Duodenal mucosa (tissue), 2 donors: ENCODE measurements at regions not wholly inside any gene's neighbourhood (a gene's known extent, or its start where the extent isn't known, plus 50 kb on each side); places are given as distances from the start of the nearest gene placed in this dataset.

ENCODE experiments used
- H3K27ac ChIP-seq: one replicate; pipeline ENCODE4 v1.7.0; 2013; ENCODE audit warnings: low read depth, low read length
- H3K27me3 ChIP-seq, 2 donors: one replicate each; pipeline ENCODE4 v1.7.0; 2013; ENCODE audit warnings: low read length in 2 of 2, control low read depth in 1 of 2; ENCODE audit not compliant: insufficient read depth in 2 of 2, control insufficient read depth in 1 of 2
- H3K36me3 ChIP-seq, 2 donors: one replicate each; pipeline ENCODE4 v1.7.0; 2013; ENCODE audit warnings: low read length in 2 of 2, control low read depth in 1 of 2; ENCODE audit not compliant: insufficient read depth in 2 of 2, control insufficient read depth in 1 of 2
- H3K4me1 ChIP-seq, 2 donors: one replicate each; pipeline ENCODE4 v1.7.0; 2013; ENCODE audit warnings: low read length in 2 of 2, control low read depth in 1 of 2; ENCODE audit not compliant: insufficient read depth in 2 of 2, control insufficient read depth in 1 of 2
- H3K4me3 ChIP-seq, 2 donors: one replicate each; pipeline ENCODE4 v1.7.0; 2013; ENCODE audit warnings: low read length in 2 of 2, low read depth in 1 of 2
- H3K9ac ChIP-seq, 2 donors: one replicate each; pipeline ENCODE4 v1.7.0; 2013; ENCODE audit warnings: low read length in 2 of 2, low read depth in 1 of 2
- H3K9me3 ChIP-seq, 2 donors: one replicate each; pipeline ENCODE4 v1.7.0; 2013; ENCODE audit warnings: low read length in 2 of 2, control low read depth in 1 of 2; ENCODE audit not compliant: control insufficient read depth in 1 of 2

- H3K27me3 ChIP-seq, result peaks cover 0 to 3% of the 10 kb centered on the region in 2 donors
These were observed 83.0 kb upstream of the ATF3 start for GRCh38 chr1:212525479-212526110.

GRCh38 chr1:212526111-212526491 is 82.5 kb upstream of the ATF3 start:
- no peak overlapping the region for H3K9ac ChIP-seq
- peaks cover 0 to 3% of the 10 kb centered on the region in 2 donors for H3K27me3 ChIP-seq
- H3K27ac ChIP-seq, result no peak overlapping the region
- no peaks in the 10 kb centered on the region for H3K4me1 ChIP-seq
- no peaks in the 10 kb centered on the region for H3K36me3 ChIP-seq
- no peak overlapping the region for H3K4me3 ChIP-seq
- no peaks in the 10 kb centered on the region for H3K9me3 ChIP-seq

More at GRCh38 chr1:212525479-212526110, 83.0 kb upstream of the ATF3 start:
- Histone ChIP-seq H3K4me1 (peaks cover 0 to 1% of the 10 kb centered on the region in 2 donors), H3K4me3 (no peak overlapping the region), H3K36me3 (no peaks in the 10 kb centered on the region), H3K9ac (no peak overlapping the region), H3K9me3 (no peaks in the 10 kb centered on the region), H3K27ac (no peak overlapping the region)

GRCh38 chr1:212528501-212528900 is 80.1 kb upstream of the ATF3 start:
- Histone ChIP-seq H3K36me3 (no peaks in the 10 kb centered on the region), H3K27ac (no peak overlapping the region), H3K4me1 (no peaks in the 10 kb centered on the region), H3K9me3 (no peaks in the 10 kb centered on the region), H3K4me3 (no peak overlapping the region), H3K27me3 (peaks cover 0 to 3% of the 10 kb centered on the region in 2 donors), H3K9ac (no peak overlapping the region)

GRCh38 chr1:212529211-212529741 is 79.3 kb upstream of the ATF3 start:
- Histone ChIP-seq H3K9ac (no peak overlapping the region), H3K27ac (no peak overlapping the region), H3K4me1 (no peaks in the 10 kb centered on the region), H3K27me3 (peaks cover 0 to 3% of the 10 kb centered on the region in 2 donors), H3K4me3 (no peak overlapping the region), H3K9me3 (no peaks in the 10 kb centered on the region), H3K36me3 (no peaks in the 10 kb centered on the region)

- Histone ChIP-seq H3K9me3 (no peaks in the 10 kb centered on the region), H3K4me1 (no peaks in the 10 kb centered on the region), H3K27me3 (no peaks in the 10 kb centered on the region), H3K4me3 (no peak overlapping the region), H3K27ac (no peak overlapping the region), H3K36me3 (no peaks in the 10 kb centered on the region), H3K9ac (no peak overlapping the region)
These were observed 77.3 kb upstream of the ATF3 start for GRCh38 chr1:212531267-212531666.

GRCh38 chr1:212531796-212532195 is 76.8 kb upstream of the ATF3 start:
- Histone ChIP-seq H3K9ac (no peak overlapping the region), H3K36me3 (no peaks in the 10 kb centered on the region), H3K4me3 (no peak overlapping the region), H3K9me3 (no peaks in the 10 kb centered on the region), H3K27ac (no peak overlapping the region), H3K27me3 (no peaks in the 10 kb centered on the region), H3K4me1 (no peaks in the 10 kb centered on the region)

- Histone ChIP-seq H3K4me3 (no peak overlapping the region), H3K27ac (no peak overlapping the region), H3K9ac (no peak overlapping the region), H3K36me3 (no peaks in the 10 kb centered on the region), H3K9me3 (no peaks in the 10 kb centered on the region), H3K27me3 (no peaks in the 10 kb centered on the region), H3K4me1 (no peaks in the 10 kb centered on the region)
These were observed 76.0 kb upstream of the ATF3 start for GRCh38 chr1:212532469-212533147.

GRCh38 chr1:212533148-212533517 is 75.4 kb upstream of the ATF3 start:
- Histone ChIP-seq H3K4me3 (no peak overlapping the region), H3K9ac (no peak overlapping the region), H3K27me3 (no peaks in the 10 kb centered on the region), H3K27ac (no peak overlapping the region), H3K9me3 (no peaks in the 10 kb centered on the region), H3K36me3 (no peaks in the 10 kb centered on the region), H3K4me1 (no peaks in the 10 kb centered on the region)

- Histone ChIP-seq H3K27ac (no peak overlapping the region), H3K4me3 (no peak overlapping the region), H3K4me1 (no peaks in the 10 kb centered on the region), H3K9me3 (no peaks in the 10 kb centered on the region), H3K27me3 (no peaks in the 10 kb centered on the region), H3K36me3 (no peaks in the 10 kb centered on the region), H3K9ac (no peak overlapping the region)
These were observed 72.0 kb upstream of the ATF3 start for GRCh38 chr1:212536586-212536985.

GRCh38 chr1:212537610-212538009 is 71.0 kb upstream of the ATF3 start:
- H3K27ac ChIP-seq, result no peak overlapping the region

More at GRCh38 chr1:212537610-212538009, 71.0 kb upstream of the ATF3 start:
- Histone ChIP-seq H3K4me1 (no peaks in the 10 kb centered on the region), H3K4me3 (no peak overlapping the region), H3K27me3 (no peaks in the 10 kb centered on the region), H3K9ac (no peak overlapping the region), H3K9me3 (no peaks in the 10 kb centered on the region), H3K36me3 (no peaks in the 10 kb centered on the region)
